GM12865 (cell line): ENCODE measurements at regions not wholly inside any gene's neighbourhood (a gene's known extent, or its start where the extent isn't known, plus 50 kb on each side); places are given as distances from the start of the nearest gene placed in this dataset.
"Not testable (repeated sequence)": the region's sequence is repeated elsewhere in the genome, so short reads cannot be mapped to it uniquely, and the experiment has no call there.

Experiments used
- DNase-seq: peaks from one replicate; pipeline ENCODE4 v3.0.0; 2010; ENCODE audit warnings: low read depth
- H3K4me3 ChIP-seq: 2 replicates; pipeline ENCODE4 v1.5.1; 2011; ENCODE audit warnings: mild to moderate bottlenecking, low read depth, low read length, control low read depth
- TF ChIP-seq, protein P1 (sequence below): IDR thresholded peaks from 2 replicates; pipeline ENCODE4 v1.5.1; 2011; ENCODE audit warnings: low read length, control low read depth, low read depth, inconsistent platforms; ENCODE audit not compliant: insufficient read depth; ENCODE audit errors: missing control alignments

DNA sequence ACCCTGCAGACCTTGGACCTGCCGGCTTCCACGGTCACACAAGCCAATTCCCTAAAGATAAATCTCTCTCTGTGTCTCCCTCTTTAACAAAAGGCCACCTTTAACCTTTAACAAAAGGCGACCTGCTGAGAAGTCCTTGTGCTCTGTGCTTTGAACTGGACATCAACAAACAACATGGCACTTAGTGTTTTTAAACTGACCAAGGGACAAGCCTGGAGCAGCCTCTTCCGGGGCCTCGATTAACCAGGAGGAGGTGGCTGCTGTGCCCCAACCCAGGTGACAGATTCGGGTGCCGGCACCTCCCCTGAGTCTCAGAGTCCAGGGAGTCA lies 135.3 kb downstream of the RTP5 start:
- TF ChIP-seq, protein P1, sequence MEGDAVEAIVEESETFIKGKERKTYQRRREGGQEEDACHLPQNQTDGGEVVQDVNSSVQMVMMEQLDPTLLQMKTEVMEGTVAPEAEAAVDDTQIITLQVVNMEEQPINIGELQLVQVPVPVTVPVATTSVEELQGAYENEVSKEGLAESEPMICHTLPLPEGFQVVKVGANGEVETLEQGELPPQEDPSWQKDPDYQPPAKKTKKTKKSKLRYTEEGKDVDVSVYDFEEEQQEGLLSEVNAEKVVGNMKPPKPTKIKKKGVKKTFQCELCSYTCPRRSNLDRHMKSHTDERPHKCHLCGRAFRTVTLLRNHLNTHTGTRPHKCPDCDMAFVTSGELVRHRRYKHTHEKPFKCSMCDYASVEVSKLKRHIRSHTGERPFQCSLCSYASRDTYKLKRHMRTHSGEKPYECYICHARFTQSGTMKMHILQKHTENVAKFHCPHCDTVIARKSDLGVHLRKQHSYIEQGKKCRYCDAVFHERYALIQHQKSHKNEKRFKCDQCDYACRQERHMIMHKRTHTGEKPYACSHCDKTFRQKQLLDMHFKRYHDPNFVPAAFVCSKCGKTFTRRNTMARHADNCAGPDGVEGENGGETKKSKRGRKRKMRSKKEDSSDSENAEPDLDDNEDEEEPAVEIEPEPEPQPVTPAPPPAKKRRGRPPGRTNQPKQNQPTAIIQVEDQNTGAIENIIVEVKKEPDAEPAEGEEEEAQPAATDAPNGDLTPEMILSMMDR: no peak
- no peak for DNase-seq

DNA sequence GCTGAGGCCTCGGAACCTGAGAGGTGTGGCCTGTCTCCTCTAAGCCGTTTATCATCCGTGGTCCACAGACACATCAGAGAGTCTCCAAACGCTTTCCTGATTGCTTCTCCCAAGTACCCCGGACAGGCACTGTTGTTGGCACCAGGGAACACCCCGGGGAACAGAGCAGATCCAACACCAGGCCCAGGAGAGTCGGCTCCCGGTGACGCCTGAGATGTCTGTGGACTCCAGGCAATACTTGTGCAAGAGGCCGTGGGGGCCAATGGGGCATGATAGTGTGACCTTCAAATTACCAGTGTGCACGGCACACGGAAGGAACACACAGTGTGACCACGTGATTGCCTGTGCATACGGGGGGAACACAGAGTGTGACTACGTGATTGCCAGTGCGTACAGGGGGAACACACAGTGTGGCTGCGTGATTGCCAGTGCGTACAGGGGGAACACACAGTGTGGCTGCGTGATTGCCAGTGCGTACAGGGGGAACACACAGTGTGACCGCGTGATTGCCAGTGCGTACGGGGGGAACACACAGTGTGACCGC lies 136.6 kb downstream of the RTP5 start:
- not testable (repeated sequence) for DNase-seq, H3K4me3 ChIP-seq

More for the DNA sequence above, 135.3 kb downstream of the RTP5 start:
- no peak overlapping the region for H3K4me3 ChIP-seq

DNA sequence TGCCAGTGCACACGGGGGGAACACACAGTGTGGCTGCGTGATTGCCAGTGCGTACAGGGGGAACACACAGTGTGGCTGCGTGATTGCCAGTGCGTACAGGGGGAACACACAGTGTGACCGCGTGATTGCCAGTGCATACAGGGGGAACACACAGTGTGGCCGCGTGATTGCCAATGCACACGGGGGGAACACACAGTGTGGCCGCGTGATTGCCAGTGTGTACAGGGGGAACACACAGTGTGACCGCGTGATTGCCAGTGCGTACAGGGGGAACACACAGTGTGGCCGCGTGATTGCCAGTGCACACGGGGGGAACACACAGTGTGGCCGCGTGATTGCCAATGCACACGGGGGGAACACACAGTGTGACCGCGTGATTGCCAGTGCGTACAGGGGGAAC lies 139.4 kb downstream of the RTP5 start:
- DNase-seq, H3K4me3 ChIP-seq: not testable (repeated sequence)

DNA sequence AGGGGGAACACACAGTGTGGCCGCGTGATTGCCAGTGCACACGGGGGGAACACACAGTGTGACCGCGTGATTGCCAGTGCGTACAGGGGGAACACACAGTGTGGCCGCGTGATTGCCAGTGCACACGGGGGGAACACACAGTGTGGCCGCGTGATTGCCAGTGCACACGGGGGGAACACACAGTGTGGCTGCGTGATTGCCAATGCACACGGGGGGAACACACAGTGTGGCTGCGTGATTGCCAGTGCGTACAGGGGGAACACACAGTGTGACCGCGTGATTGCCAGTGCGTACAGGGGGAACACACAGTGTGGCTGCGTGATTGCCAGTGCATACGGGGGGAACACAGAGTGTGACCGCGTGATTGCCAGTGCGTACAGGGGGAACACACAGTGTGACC lies 140.3 kb downstream of the RTP5 start:
- not testable (repeated sequence) for H3K4me3 ChIP-seq, DNase-seq

DNA sequence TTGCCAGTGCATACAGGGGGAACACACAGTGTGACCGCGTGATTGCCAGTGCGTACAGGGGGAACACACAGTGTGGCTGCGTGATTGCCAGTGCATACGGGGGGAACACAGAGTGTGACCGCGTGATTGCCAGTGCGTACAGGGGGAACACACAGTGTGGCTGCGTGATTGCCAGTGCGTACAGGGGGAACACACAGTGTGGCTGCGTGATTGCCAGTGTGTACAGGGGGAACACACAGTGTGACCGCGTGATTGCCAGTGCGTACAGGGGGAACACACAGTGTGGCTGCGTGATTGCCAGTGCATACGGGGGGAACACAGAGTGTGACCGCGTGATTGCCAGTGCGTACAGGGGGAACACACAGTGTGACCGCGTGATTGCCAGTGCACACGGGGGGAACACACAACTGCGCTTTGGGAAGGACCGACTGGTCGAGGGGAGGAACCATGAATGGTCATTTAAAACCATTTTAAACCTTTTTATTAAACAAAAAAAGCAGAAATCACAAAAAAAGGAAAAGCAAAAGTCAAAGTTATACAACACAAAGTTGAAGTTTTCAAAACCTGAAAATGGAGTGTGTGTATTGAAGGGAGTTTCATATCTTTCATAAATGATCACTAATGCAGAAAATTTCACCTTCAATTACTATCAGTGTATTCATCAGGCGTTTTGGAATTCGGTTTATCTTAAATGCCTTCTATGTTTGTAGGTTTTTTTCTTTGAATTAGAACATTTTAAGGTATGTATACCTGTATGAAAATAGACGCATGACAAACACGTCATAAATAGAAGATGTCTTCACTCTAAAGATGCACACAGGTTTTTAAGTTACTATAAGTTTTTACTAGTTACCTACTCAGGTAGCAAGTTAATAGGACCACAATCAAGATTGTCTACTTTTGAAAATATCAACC lies 141.0 kb downstream of the RTP5 start:
- not testable (repeated sequence) for H3K4me3 ChIP-seq, DNase-seq

DNA sequence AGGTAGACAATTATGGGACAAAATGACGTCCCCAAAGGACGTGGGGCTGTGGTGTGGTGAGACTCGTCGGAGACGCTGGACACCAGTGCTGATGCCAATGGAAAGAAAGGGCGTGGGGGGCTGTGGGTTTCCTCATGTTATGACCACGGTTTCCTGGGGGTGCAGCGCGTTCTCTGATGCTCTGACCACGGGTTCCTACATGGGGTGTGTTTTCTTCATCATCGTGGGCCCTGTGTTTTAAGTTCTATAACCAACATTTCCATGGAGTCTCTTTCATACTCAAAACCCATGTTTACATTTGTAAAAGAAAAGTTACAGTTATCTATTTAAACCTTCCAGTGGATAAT lies 141.6 kb downstream of the RTP5 start:
- DNase-seq: no peak
- TF ChIP-seq, protein P1: no peak
- H3K4me3 ChIP-seq: no peak overlapping the region

DNA sequence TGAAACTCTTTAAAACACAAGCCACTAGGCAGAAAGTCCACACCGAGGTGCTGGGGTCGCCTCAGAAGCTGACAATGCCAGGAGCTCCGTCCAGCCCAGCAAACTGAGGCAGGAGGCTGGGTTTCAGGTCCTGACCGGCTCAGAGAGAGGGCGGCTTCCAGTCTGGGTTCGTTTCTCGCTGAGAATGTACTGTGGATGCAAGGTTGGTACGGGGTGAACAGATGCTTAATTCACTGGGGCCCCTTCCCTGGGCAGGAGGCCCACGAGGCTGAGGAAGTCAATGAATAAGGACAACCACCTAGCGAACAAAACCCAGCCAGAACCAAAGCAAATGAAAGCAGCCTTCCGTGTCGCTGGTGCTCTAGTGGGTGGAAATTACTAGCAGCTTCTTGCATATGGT lies 142.0 kb downstream of the RTP5 start:
- DNase-seq: no peak
- TF ChIP-seq, protein P1: no peak
- H3K4me3 ChIP-seq: no peak overlapping the region

DNA sequence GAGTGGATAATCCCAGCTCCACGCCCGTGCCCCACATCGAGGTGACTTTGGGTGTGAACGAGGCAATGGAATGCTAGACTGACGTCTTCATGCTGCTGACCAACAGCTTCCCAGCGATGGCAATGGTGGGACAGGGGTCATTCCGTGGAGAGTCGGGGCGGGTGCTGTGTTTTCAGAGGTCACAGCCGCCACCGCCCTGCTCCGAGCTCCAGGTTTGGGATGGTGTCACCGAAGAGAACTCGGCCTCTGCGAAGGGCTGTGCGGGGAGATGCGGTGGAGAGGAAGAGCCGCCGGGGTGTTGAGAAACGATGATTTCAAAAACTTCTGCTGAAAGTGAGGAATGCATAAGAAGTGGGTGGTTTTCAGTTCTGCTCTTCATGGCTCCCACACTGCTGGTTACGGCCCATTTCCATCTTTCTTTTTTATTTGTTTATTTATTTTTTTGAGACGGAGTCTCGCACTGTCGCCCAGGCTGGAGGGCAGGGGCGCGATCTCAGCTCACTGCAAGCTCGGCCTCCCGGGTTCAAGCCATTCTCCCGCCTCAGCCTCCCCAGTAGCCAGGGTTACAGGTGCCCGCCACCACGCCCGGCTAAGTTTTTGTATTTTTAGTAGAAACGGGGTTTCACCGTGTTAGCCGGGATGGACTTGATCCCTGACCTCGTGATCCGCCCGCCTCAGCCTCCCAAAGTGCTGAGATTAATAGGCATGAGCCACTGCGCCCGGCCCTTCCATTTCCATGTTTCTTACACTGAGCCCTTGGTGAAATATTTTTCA lies 142.6 kb downstream of the RTP5 start:
- no peak for DNase-seq
- no peak overlapping the region for H3K4me3 ChIP-seq
- TF ChIP-seq, protein P1: no peak

DNA sequence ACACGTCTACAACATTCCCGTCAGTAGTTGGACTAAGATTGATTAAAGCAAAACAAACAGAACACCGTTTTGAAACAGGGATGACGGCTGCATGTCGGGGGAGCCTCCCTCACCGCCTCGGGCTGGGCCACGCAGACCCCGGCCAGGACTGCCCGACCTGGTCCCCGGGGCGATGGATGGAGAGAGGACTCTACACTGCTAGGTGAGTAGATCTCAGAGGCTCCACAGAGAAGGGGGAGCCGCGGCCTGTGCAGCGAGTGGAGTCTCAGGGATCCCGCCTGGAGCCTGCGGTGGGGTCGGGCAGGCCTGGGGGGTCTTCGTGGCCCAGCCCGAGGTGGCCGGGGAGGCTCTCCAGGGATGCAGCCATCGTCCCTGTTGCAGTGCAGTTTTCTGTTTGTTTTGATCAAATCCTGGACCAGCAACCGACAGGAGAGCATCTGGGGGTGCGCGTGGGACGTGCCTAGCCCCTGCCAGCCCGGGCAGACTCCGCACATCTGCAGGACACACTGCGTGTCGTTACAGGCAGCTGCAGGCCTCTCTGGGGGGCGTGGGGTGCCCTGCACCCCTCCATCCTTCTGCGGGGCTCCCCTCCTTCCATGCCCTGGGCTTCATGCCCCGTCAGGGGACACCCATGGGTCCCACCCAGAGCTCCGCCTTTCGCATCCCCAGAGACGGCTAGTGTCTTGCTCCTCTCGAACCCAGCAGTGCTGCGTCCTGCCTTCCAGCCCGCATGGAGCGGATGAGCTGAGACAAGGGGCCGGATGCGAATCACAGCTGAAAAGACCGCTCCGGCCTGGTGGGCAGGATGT lies 143.6 kb downstream of the RTP5 start:
- H3K4me3 ChIP-seq: no peak overlapping the region
- DNase-seq: no peak
- TF ChIP-seq, protein P1: no peak
